GM23338 (cell line): ENCODE measurements at regions not wholly inside any gene's neighbourhood (a gene's known extent, or its start where the extent isn't known, plus 50 kb on each side); places are given as distances from the start of the nearest gene placed in this dataset.

Experiments
- CREB1 ChIP-seq: fragments of 250-450 bp; sonication (Bioruptor Pico); IDR thresholded peaks from 2 replicates; pipeline ENCODE4 v1.5.0; 2020; ENCODE audit warnings: low read depth, mild to moderate bottlenecking, moderate library complexity
- CTCF ChIP-seq, 2 experiments: fragments of 200-600 bp in 1 of 2; sonication (generic) in 1 of 2; conservative IDR thresholded peaks; 2 replicates each; pipeline versions ENCODE4 v1.5.1 to v1.6.1; 2016 to 2017; ENCODE audit warnings: antibody characterized with exemption in 2 of 2, low read depth in 2 of 2, mild to moderate bottlenecking in 2 of 2, moderate library complexity in 1 of 2
- ETS1 ChIP-seq: IDR thresholded peaks from 2 replicates; pipeline ENCODE4 v1.6.1; 2016; ENCODE audit warnings: antibody characterized with exemption
- EZH2 ChIP-seq: fragments of 200-600 bp; sonication (generic); IDR thresholded peaks from one replicate; pipeline ENCODE4 v1.8.0; 2017; ENCODE audit warnings: antibody characterized with exemption, mild to moderate bottlenecking, low read depth; ENCODE audit not compliant: unreplicated experiment
- REST ChIP-seq: IDR thresholded peaks from one replicate; pipeline ENCODE4 v1.6.1; 2018; ENCODE audit warnings: antibody characterized with exemption; ENCODE audit not compliant: unreplicated experiment

- TF ChIP-seq CTCF (conservative IDR thresholded peaks at IDR 0.05; ENCODE audit: low read depth in 2 of 2) (no peak), CREB1 (no peak), REST (no peak), ETS1 (no peak), EZH2 (no peak)
Measured at GRCh38 chr2:78011251-78011650, 489.1 kb upstream of the LRRTM4 start.
